Sciatic nerve (tissue), 2 donors: ENCODE measurements at regions not wholly inside any gene's neighbourhood (a gene's known extent, or its start where the extent isn't known, plus 50 kb on each side); places are given as distances from the start of the nearest gene placed in this dataset.
A peak's percentile ranks its signal among the peaks of the same experiment; 100 is the strongest.
"Not testable (repeated sequence)": the region's sequence is repeated elsewhere in the genome, so short reads cannot be mapped to it uniquely, and the experiment has no call there.

Source experiments
- ATAC-seq: fragments of 200-7000 bp; cut with Tn5 transposase; one replicate; pipeline ENCODE4 v1.9.1; 2020; ENCODE audit warnings: mild to moderate bottlenecking, moderate library complexity
- DNase-seq: peaks from one replicate; pipeline ENCODE4 v3.0.0-alpha.2; 2020; ENCODE audit warnings: low spot score
- intact Hi-C: fragments of 100-400 bp; cut with DNase I; formaldehyde crosslinking; loops from one replicate; pipeline ENCODE4 v1.14.2; 2022
- donor health status: DM: no; HTN: no; CAD: no.
- donor health status: DM: no; HTN: no; CAD: no.

DNA sequence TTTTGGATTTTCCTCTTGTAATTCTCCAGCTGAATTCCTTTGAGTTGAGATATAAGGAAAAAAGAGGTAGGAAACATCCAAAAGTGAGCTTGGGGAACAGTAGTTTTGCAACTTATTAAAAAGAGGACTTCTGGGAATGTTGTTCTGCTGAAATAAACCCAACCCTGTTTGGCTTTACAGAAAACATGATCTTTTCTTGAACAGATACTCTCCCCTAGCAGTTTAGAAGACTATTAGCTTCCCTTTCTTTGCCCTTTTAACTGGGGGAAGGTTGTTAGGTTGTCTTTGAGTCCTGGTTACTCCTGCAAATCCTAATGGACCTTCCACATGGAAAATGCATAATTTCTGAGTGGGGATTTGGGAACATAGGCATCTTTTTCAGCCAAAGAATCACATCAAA lies 168.7 kb upstream of the RPS23 start:
- ATAC-seq (peak; percentile 87), DNase-seq (no peak)
- intact Hi-C loops, result no loop called here

DNA sequence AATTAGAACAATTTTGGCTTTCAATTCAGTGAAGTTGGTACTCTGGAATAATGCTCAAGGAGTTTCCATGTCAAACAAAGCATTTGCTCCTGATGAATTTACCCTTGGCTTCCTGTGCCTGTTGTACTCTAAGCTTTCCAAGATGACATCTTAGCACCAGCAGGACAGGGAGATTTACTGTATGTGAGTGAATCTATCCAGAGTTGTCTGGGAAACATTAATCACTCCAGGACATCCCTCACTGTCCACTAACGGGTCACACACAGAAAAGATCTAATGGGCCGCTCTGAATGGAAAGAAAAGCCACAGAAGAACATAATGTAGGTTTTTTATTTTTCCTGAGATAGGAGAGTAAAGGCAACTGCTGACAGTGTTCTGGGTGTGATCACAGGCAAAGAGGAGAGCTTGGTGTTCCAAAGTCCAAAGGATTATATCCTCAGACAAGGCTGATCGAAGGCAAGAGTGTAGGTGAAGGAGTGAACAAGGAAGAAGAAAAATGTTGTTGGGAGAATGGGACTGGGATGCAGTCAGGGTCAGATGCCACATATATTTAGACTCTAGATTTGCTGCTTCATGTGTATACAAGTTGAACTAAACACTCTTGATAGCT lies 167.7 kb upstream of the RPS23 start:
- intact Hi-C loops, result no loop called here
- DNase-seq (no peak), ATAC-seq (peak; percentile 16)

DNA sequence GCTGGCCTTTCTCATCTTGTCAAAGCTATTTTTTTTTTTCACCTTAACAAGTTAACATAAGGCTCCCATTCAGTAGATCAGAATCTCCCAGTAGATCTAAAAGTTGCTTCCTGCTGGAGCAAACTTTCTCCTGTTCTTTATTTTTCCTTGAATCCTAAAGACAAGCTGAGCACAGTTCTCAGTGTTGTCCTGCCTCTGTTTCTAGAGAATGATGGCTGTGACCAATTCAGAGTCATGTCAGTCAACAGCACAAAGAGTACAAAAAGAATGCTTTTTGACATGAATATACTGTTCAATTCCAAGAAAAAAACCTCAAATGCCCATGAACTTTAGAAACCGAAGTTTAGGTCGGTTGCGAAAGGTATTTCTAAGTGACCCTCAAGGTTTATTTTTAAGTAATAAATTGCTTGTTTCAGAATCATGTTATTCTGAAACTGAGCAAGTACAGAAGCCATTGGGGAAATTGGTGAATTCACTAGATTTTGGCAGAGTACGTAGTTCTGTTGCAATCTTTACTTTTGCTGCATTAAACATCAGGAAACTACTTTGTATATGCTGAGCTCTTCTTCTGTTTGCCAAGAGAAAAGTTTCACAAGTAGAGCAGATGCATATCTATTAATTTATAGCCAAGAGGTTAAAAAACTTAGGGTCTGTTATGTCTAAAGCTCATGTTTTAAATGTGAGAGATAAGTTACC lies 161.7 kb upstream of the RPS23 start:
- intact Hi-C loops, result no loop called here
- DNase-seq (no peak), ATAC-seq (peak; percentile 65)

DNA sequence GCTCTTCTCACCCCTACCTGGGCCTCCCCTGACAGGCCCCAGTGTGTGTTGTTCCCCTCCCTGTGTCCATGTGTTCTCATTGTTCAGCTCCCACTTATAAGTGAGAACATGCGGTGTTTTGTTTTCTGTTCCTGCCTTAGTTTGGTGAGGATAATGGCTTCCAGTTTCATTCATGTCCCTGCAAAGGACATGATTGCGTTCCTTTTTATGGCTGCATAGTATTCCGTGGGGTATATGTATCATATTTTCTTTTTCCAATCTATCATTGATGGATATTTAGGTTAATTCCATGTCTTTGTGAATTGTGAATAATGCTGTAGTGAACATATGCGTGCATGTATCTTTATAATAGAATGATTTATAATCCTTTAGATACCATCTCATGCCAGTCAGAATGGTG lies 159.4 kb upstream of the RPS23 start:
- DNase-seq, ATAC-seq, intact Hi-C loops: not testable (repeated sequence)

DNA sequence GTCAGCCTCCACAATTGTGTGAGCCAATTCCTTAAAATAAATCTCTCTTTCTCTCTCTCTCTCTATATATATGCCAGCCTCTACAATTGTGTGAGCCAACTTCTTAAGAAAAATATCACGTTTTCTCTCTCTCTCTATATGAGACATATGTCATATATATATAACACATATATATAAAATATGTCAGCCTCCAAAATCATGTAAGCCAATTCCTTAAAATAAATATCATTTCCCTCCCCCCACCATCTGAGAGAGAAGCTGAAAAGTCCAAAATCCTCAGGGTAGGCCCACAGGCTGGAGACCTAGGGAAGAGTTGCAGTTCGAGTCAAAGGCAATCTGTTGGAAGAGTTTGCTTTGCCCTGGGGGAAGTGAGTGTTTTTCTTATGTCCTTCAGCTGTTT lies 158.1 kb upstream of the RPS23 start:
- DNase-seq, result no peak
- no peak for ATAC-seq
- intact Hi-C loops, result no loop called here

DNA sequence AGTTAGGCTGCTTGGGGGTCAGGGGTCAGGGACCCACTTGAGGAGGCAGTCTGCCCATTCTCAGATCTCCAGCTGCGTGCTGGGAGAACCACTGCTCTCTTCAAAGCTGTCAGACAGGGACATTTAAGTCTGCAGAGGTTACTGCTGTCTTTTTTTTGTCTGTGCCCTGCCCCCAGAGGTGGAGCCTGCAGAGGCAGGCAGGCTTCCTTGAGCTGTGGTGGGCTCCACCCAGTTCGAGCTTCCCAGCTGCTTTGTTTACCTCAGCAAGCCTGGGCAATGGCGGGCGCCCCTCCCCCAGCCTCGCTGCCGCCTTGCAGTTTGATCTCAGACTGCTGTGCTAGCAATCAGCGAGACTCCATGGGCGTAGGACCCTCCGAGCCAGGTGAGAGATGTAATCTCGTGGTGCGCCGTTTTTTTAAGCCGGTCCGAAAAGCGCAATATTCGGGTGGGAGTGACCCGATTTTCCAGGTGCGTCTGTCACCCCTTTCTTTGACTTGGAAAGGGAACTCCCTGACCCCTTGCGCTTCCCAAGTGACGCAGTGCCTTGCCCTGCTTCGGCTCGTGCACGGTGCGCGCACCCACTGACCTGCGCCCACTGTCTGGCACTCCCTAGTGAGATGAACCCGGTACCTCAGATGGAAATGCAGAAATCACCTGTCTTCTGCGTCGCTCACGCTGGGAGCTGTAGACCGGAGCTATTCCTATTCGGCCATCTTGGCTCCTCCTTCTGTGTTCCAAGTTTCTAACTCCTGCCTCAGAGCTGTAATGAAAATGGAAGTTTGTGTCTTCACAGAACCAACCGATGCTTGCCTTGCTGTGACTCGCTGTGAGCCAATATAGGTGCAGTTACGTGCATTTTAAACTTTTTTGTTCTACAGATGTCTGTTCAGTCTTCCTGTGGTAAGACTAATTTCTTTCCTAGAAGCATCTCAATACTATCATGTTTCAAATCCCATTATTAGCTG lies 156.8 kb upstream of the RPS23 start:
- DNase-seq, intact Hi-C loops, ATAC-seq: not testable (repeated sequence)

DNA sequence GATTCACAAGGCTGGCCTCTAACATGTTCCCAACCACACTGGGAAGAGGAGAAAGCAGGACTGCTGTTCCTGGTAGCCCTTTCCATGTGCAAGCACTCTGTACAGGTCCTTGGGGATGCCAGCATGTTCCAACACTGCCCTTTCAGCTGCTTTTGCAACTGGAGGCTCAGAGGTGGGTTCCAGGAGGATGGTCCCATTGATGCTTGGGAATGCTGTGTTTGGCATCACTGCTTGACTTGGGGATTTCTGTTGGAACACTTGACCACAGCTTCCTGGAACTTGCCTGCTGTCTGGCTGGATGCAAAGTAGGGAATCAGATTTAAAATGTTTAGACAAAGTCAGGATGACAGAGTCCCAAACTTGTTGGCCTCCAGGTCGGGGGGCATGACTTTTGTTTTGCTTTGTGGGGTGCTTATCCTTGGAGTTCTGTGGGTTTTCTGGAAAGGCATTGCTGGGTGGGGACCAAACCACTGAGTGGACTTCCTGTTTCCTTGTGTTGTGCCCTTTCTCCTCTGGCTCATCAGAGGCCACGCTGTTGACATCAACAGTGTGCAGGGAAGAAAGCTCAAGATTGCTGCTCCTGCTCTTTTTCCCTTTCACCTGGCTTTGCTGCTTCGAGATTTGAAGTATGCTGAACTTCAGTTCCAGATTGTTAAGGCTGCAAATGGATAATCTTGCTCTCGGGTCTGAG lies 148.5 kb upstream of the RPS23 start:
- no peak for DNase-seq
- intact Hi-C loops, result no loop called here

DNA sequence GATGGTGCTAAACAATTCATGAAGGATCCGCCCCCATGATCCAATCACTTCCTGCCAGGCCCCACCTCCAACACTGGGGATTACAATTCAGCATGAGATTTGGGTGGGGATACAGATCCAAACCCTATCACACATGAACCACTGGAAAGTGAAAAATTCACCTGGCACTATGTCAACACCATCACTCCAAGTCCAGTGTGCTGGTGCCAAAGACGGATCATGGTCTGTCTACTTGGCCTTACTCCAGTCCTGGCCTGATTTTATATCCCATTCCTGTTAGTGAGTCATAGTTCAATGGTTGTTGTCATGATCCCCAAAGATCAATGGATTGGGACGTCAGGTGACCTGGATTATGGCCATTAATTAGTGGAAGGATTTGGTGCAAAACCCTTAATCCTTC lies 147.4 kb upstream of the RPS23 start:
- intact Hi-C loops, result no loop called here
- no peak for DNase-seq

More for the DNA sequence above, 148.5 kb upstream of the RPS23 start:
- peak; percentile 93 for ATAC-seq

DNA sequence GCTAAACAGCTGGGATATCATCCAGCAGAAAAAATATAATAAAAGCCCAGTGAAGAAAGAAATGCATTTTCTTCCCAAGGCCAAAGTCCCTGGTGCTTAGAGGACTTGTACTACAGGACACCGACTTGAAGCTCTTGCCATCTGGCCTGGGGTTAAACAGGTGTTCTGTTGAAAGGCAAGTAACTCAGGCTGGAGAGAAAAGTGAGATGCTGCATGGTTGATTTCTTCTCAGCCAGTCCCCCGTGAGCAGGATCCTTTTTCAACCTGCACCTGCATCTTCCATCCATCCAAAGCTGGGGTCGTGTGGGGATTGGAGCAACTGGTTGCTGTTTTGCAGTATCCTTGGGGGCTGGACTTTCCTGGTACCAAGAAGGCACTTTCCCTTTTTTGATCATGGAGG lies 146.1 kb upstream of the RPS23 start:
- intact Hi-C loops, result no loop called here
- ATAC-seq (no peak), DNase-seq (no peak)

More for the DNA sequence above, 147.4 kb upstream of the RPS23 start:
- peak; percentile 58 for ATAC-seq

DNA sequence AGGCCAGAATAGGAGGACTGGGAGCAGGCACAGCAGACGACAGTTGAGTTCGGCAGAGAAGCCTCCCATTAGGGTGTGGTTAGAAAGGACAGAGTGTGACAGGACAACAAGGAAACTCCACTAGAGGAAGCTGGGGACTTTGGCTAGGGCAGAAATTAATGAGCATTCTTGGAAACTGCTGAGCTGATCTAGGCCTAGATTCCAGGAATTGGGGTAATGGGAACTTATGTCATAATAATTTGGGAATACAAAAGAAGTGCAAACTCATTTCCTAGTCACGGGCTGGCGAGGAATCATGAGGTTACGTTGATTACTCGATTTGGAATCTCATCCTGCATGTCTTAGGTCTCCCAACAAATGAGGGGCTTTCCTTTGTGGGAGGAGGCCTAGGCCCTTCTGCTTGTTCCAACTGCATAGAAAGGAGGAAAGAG lies 144.6 kb upstream of the RPS23 start:
- DNase-seq, result no peak
- intact Hi-C loops, result no loop called here
- ATAC-seq, result peak; percentile 52

DNA sequence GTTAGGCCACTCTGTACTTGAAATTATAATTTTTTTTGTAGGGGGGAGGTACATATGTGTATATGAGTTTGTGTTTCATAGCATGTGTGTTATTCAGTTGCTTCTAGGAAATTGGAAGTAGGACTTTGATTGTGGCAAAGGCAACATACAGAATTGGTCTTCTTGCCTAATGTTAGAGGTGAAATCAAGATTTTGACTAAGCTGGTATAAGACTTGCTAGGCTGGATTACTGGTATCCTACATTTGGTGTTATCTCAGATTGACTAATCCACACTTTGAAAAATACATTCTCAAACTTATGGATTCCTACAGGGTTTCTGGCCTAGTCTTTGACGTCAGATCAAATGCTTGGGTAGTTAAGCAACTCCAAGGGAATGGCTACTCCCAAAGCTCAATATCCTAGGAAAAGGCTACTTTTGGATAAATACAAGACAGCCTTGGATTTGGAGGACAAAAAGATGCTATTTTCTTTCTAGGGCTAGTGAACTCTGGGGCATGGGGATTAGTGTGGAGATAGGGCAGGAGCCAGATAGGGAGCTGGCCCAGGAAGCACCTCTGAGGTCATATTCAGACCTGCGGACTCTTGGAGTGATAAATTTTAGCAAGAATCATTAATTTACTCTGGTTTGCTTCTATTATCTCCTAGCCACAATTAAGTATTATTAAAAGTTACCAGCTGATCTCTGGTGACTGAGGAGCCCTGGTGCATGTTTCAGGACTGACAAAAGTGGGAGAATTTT lies 144.0 kb upstream of the RPS23 start:
- intact Hi-C loops, result no loop called here
- DNase-seq (no peak), ATAC-seq (no peak)

DNA sequence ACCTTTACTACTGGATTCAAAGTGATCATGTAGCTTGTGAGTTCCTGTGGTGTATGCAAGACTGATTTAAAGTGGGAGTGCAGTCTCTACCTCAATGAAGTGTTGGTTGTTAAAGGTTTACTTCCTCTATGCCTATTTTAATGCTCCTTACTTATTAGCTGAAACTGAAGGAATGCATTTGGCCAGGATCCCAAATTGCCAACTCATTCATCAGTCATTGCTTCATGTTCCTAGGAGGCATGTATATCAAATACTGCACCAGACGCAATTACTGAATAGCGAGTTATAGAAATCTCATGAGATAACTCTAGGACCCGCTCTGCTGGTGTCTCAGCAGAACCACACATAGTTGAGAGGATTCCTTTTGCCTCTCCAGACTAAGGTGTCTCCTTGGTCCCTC lies 143.0 kb upstream of the RPS23 start:
- ATAC-seq, result no peak
- intact Hi-C loops, result no loop called here
- no peak for DNase-seq

DNA sequence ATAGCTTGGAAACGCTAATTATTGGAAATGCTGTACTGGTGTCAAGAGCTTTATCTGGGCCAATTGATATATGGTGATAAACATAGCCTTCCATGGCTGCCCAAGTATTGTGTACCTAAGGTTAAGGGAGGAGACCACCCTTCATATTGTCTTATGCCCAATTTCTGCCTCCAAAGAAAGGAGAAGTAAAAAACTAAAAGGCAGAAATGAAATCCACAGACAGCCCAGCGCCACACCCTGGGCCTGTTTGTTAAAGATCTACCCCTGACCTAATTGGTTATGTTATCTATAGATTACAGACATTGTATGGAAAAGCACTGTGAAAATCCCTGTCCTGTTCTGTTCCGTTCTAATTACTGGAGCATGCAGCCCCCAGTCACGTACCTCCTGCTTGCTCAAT lies 142.4 kb upstream of the RPS23 start:
- intact Hi-C loops, DNase-seq, ATAC-seq: not testable (repeated sequence)

DNA sequence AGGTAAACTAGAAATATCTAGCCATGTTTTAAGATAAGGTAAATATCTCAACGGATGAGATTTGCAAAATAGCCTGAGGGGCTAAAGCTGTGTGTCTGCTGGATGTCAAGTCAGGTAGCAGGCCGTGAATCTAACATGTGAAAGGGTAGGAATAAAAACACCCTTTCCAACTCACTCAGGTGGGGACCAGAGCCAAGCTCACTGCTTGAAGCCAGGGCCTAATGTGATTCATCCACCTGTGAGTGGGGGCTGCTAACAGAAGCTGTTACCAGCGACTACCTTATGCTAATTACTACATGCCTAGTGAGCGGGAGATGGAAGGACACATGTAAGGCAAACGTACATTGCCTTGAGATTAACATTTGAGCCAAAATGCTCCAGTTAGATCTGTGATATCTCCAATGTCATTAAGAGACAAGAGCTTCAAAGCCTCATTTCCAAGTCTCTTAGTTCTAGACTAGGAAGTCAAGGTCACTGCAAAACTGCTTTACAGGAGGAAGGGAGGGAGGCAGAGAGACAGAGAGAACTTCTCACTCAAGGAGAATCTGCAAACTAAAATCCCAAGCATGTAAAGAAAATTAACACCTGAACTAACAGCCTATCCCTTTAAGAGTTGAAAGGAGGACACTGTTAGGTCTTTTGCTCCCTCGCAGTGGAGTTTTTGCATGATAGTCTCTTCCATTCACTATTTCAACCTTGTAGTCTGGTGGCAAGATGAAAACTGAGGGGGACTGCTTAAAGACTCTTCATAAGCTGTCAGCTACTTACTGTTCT lies 141.6 kb upstream of the RPS23 start:
- no peak for ATAC-seq
- DNase-seq, result no peak
- intact Hi-C loops, result no loop called here

DNA sequence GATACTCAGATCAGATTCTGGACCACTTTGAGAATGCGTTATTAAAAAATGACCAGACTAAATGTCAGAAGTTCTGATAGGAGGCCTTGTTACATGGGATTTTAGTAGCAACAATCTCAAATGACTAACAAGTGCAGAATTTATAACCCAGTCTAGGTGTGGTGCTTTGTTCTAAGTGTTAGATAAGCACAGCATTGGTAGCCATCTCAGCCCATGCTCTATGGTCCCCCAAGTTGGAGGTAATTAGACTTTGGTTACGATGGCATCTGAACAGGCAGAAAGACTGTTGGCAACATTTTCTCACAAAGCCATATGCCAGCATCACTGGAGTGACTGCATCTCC lies 140.4 kb upstream of the RPS23 start:
- no peak for ATAC-seq
- DNase-seq, result no peak
- intact Hi-C loops, result no loop called here

DNA sequence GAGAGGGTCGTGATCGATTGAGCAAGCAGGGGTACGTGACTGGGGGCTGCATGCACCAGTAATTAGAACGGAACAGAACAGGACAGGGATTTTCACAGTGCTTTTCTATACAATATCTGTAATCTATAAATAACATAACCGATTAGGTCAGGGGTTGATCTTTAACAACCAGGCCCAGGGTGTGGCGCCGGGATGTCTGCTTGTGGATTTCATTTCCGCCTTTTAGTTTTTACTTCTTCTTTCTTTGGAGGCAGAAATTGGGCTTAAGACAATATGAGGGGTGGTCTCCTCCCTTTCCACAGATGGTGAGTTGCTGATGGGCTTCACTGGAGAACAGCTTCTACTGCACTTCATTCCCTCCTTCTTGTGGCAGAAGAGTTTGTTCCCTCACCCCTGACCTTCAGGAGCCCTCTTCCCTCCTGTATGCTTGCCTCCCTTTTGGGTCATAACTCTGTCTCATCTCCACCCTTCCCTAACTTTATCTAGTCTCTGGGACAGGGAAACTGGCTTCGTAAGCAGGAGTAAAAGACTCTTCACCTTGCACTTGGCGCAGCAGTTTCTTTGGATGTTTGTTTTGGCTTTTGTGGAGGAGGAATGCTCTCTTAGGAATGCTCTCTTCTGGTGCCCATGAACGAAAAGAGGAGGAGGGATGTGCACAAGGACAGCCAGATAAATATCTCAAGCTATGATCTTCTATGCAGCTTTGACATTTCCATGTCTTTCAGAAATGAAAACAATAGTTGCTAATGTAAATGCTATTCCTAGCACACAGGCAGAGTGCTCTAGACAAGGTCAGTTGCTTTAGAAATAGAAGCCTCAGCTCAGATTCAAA lies 139.8 kb upstream of the RPS23 start:
- DNase-seq (no peak), ATAC-seq (peak; percentile 48)
- intact Hi-C loops, result no loop called here

DNA sequence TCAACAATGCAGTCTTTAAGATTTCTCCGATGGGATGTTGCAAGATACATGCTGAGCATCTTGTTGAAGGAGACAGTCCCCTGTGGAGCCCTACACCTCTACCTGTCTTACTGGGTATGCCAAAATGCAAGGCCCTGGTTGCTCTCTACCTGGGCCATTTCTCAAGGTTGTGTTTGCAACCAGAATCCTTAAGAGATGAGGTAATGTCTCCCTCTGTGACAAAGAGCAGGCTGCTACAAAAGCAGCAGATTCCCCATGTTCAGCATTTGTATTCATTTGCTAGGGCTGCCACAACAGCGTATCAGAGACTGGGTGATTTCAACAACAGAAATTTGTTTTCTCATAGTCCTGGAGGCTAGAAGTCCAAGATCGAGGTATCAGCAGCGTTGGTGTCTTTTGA lies 138.4 kb upstream of the RPS23 start:
- ATAC-seq (no peak), DNase-seq (no peak)
- intact Hi-C loops, result no loop called here
